ENCODE measurements at regions not wholly inside any gene's neighbourhood (a gene's known extent, or its start where the extent isn't known, plus 50 kb on each side); places are given as distances from the start of the nearest gene placed in this dataset.

DNA sequence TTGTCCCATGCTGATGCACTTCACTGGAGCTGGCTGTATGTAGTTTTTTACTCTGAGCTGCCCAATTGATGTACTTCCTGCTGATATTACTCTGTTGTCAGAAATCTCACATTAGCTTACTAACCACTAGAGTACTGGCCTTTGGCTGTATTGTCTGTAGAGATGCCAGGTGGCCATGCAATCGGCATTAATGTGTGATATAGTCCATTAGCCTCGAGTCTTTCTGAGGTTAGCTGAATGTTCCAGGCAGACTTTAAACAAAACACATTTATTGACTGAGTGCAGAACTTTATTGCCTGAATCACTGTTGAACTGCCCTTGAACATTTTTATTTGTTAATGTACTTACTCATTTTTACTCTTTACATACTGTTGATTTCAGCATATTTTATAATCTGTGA is 335.2 kb downstream of the PCDH10 start:
- Histone ChIP-seq H3K14ac (ENCODE audit: insufficient read depth, low read length) (no peak overlapping the region), H3K18ac (ENCODE audit: insufficient read length, low read depth, low read length) (no peak overlapping the region), H2AK5ac (ENCODE audit: insufficient read length, low read length) (no peak overlapping the region), H2BK20ac (ENCODE audit: low read depth, low read length, poor library complexity, severe bottlenecking) (no peak overlapping the region), H3K23ac (ENCODE audit: insufficient read length, low read depth, low read length) (no peak overlapping the region), H4K8ac (replicated peaks; ENCODE audit: insufficient read length, low read depth, low read length) (no peak overlapping the region), H2BK120ac (ENCODE audit: low read depth, low read length, poor library complexity, severe bottlenecking) (no peak overlapping the region), H3K4me1 (ENCODE audit: insufficient read depth, low read length) (no peaks in the 10 kb centered on the region), H3K23me2 (ENCODE audit: insufficient read length, low read depth, low read length, poor library complexity, severe bottlenecking) (no peaks in the 10 kb centered on the region), H3K79me2 (ENCODE audit: insufficient read depth, low read length) (no peaks in the 10 kb centered on the region), H3K27ac (ENCODE audit: insufficient read length, low read depth, low read length) (no peak overlapping the region), H3K4me2 (ENCODE audit: insufficient read depth, insufficient read length, low read length) (no peak overlapping the region), H2BK5ac (ENCODE audit: insufficient read length, low read length) (no peak overlapping the region), H3K27me3 (ENCODE audit: insufficient read depth, low read length) (no peaks in the 10 kb centered on the region), H2BK12ac (ENCODE audit: insufficient read length, low read depth, low read length) (no peak overlapping the region), H4K20me1 (ENCODE audit: control insufficient read depth, insufficient read depth, insufficient read length) (no peaks in the 10 kb centered on the region), H3K9ac (ENCODE audit: extremely low read depth, insufficient read length, low read length) (no peak overlapping the region), H3K56ac (ENCODE audit: insufficient read length, low read depth, low read length) (no peak overlapping the region), H3K4ac (ENCODE audit: low read depth, low read length) (no peak overlapping the region), H4K91ac (ENCODE audit: insufficient read length, low read depth, low read length) (no peak overlapping the region), H2AFZ (ENCODE audit: low read length) (no peak overlapping the region), H3K79me1 (ENCODE audit: insufficient read depth, low read depth, low read length, poor library complexity, severe bottlenecking) (no peaks in the 10 kb centered on the region), H2BK15ac (ENCODE audit: low read depth, low read length) (no peak overlapping the region), H4K5ac (ENCODE audit: insufficient read length, low read depth, low read length) (no peak overlapping the region), H3T11ph (ENCODE audit: low read length) (no peak overlapping the region), H3K9me3 (ENCODE audit: control insufficient read depth, low read depth, low read length) (no peaks in the 10 kb centered on the region)
- H3K4me3 Mint-ChIP-seq, result no peak overlapping the region
- no peaks in the 10 kb centered on the region for H3K27me3 Mint-ChIP-seq (ENCODE audit: low read depth)
- H3K27ac Mint-ChIP-seq, result no peak overlapping the region
- no peak for DNase-seq
- peaks cover 4 to 5% of the 10 kb centered on the region in 2 experiments; a peak in 3 of 5 replicates for H3K9me3 Mint-ChIP-seq
- H3K36me3 Mint-ChIP-seq (ENCODE audit: insufficient read depth in 1 of 3, low read depth in 3 of 3), result peaks cover 2 to 5% (median 4%) of the 10 kb centered on the region in 3 experiments; a peak in 4 of 7 replicates
- peaks cover 0 to 6% of the 10 kb centered on the region in 2 experiments; a peak in 1 of 4 replicates for H3K4me1 Mint-ChIP-seq
- no CpG with 5 or more reads among the region's 2 CpGs for WGBS (ENCODE audit: extremely low coverage, insufficient read length, low lambda C conversion rate)
- TF ChIP-seq, protein P1, sequence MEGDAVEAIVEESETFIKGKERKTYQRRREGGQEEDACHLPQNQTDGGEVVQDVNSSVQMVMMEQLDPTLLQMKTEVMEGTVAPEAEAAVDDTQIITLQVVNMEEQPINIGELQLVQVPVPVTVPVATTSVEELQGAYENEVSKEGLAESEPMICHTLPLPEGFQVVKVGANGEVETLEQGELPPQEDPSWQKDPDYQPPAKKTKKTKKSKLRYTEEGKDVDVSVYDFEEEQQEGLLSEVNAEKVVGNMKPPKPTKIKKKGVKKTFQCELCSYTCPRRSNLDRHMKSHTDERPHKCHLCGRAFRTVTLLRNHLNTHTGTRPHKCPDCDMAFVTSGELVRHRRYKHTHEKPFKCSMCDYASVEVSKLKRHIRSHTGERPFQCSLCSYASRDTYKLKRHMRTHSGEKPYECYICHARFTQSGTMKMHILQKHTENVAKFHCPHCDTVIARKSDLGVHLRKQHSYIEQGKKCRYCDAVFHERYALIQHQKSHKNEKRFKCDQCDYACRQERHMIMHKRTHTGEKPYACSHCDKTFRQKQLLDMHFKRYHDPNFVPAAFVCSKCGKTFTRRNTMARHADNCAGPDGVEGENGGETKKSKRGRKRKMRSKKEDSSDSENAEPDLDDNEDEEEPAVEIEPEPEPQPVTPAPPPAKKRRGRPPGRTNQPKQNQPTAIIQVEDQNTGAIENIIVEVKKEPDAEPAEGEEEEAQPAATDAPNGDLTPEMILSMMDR (conservative IDR thresholded peaks at IDR 0.05), result no peak

All from H9 (cell line).